Activated CD4-positive, alpha-beta T cell treated with anti-CD3 and anti-CD28 coated beads for 36 hours (primary cell): ENCODE measurements at regions not wholly inside any gene's neighbourhood (a gene's known extent, or its start where the extent isn't known, plus 50 kb on each side); places are given as distances from the start of the nearest gene placed in this dataset.

ENCODE experiments used
- ATAC-seq: fragments of 200-7000 bp; cut with Tn5 transposase; one replicate; pipeline ENCODE4 v1.10.0; 2021; ENCODE audit warnings: mild to moderate bottlenecking, moderate library complexity
- CTCF ChIA-PET: fragments of 350-600 bp; sonication (Branson Sonifier 250); formaldehyde crosslinking; loops from one replicate; lab custom pipeline; 2021; ENCODE audit warnings: antibody characterized with exemption; lab: Charles Lee
- POLR2A ChIA-PET: fragments of 350-600 bp; sonication (Branson Sonifier 250); formaldehyde crosslinking; loops from one replicate; lab custom pipeline; 2021; ENCODE audit warnings: antibody characterized with exemption, inconsistent platforms; lab: Charles Lee
- DNase-seq: peaks from one replicate; pipeline ENCODE4 v3.0.0-alpha.2; 2020
- H3K27ac Mint-ChIP-seq: one replicate; pipeline ENCODE4 v1.8.0; 2021; ENCODE audit warnings: mixed read lengths
- H3K27me3 Mint-ChIP-seq: one replicate; pipeline ENCODE4 v1.8.0; 2021; ENCODE audit warnings: mixed read lengths
- H3K36me3 Mint-ChIP-seq: one replicate; pipeline ENCODE4 v1.8.0; 2021; ENCODE audit warnings: low read depth, mixed read lengths
- H3K4me1 Mint-ChIP-seq: one replicate; pipeline ENCODE4 v1.8.0; 2021; ENCODE audit warnings: mixed read lengths
- H3K4me3 Mint-ChIP-seq: one replicate; pipeline ENCODE4 v1.8.0; 2021; ENCODE audit warnings: mild to moderate bottlenecking, moderate library complexity, mixed read lengths
- H3K9me3 Mint-ChIP-seq: one replicate; pipeline ENCODE4 v1.8.0; 2021; ENCODE audit warnings: low read depth, mixed read lengths
- intact Hi-C, 2 experiments: fragments of 100-400 bp; cut with DNase I in 1 of 2; cut with micrococcal nuclease in 1 of 2; formaldehyde crosslinking; loops; one replicate each; pipeline versions ENCODE4 v1.14.2 to v1.15.1; 2022 to 2024; cut with DNase I, micrococcal nuclease

GRCh38 chr7:38002689-38003088, 82.2 kb downstream of the EPDR1 start:
- POLR2A ChIA-PET = no interaction called here
- intact Hi-C loops = no loop called here
- H3K36me3 Mint-ChIP-seq = no peaks in the 10 kb centered on the region

GRCh38 chr7:38006559-38006958, 86.1 kb downstream of the EPDR1 start:
- Mint-ChIP-seq H3K36me3 (no peaks in the 10 kb centered on the region), H3K4me3 (no peak overlapping the region), H3K27ac (no peak overlapping the region), H3K4me1 (no peaks in the 10 kb centered on the region), H3K9me3 (peaks cover 4% of the 10 kb centered on the region), H3K27me3 (peaks cover 6% of the 10 kb centered on the region)
- POLR2A ChIA-PET = interaction anchor here (0.6 kb wide), 1 partner anchor 625 kb away, joined by 3 read pairs; no protein-coding TSS in a partner anchor
- CTCF ChIA-PET = no interaction called here
- DNase-seq (no peak), ATAC-seq (no peak)
- intact Hi-C loops = no loop called here

More at GRCh38 chr7:38002689-38003088, 82.2 kb downstream of the EPDR1 start:
- CTCF ChIA-PET = no interaction called here
- H3K9me3 Mint-ChIP-seq = no peaks in the 10 kb centered on the region
- H3K4me1 Mint-ChIP-seq = no peaks in the 10 kb centered on the region
- H3K4me3 Mint-ChIP-seq = no peak overlapping the region
- H3K27me3 Mint-ChIP-seq = peaks cover 6% of the 10 kb centered on the region
- ATAC-seq (no peak), DNase-seq (no peak)
- H3K27ac Mint-ChIP-seq = no peak overlapping the region

DNA sequence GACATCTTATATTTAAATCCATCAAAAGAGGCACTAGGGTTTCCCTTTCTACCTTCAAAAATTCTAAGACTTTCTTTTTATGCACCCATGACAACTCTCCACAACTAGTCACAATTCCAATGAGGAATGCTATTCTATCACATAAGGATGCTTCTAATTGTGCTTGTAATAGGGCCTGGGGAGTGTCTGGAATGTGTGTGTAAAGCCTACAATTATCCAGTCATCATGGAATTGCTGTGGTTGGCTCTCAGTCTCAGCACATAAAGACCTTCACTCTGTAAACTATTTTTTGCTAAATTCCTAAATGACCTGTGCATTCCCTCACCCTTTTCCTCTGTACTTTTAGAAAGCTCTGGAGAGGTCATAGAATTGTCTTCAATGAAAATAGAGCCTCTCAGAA, 86.7 kb downstream of the EPDR1 start:
- DNase-seq (no peak), ATAC-seq (no peak)
- peaks cover 6% of the 10 kb centered on the region for H3K27me3 Mint-ChIP-seq
- H3K9me3 Mint-ChIP-seq = peaks cover 4% of the 10 kb centered on the region
- no peak overlapping the region for H3K4me3 Mint-ChIP-seq
- H3K36me3 Mint-ChIP-seq = no peaks in the 10 kb centered on the region
- ChIA-PET CTCF (no interaction called here), POLR2A (no interaction called here)
- no peaks in the 10 kb centered on the region for H3K4me1 Mint-ChIP-seq
- no peak overlapping the region for H3K27ac Mint-ChIP-seq
- intact Hi-C loops = no loop called here

DNA sequence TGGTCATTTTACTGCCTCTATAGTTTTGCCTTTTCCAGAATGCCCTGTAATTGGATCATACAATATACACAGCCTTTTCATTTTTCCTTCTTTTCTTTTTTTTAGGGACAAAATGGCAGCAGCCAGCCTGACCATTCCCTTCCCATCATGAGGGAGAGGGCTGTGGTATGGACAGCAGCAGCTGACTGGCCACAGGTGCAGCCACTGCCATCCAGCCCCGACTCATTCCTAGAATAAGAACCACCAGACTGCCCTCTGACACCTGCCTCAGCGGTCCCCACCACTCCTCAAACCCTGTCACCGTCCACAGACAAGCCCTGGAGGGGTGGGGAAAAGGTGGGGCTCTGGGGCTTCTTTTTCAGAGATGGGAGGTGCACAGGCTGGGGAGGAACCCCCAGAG, 92.8 kb downstream of the EPDR1 start:
- Mint-ChIP-seq H3K27me3 (peaks cover 3% of the 10 kb centered on the region), H3K4me1 (no peaks in the 10 kb centered on the region), H3K27ac (no peak overlapping the region), H3K36me3 (no peaks in the 10 kb centered on the region), H3K9me3 (peaks cover 4% of the 10 kb centered on the region), H3K4me3 (no peak overlapping the region)
- DNase-seq (no peak), ATAC-seq (no peak)
- POLR2A ChIA-PET = no interaction called here
- intact Hi-C loops = no loop called here
- CTCF ChIA-PET = no interaction called here

DNA sequence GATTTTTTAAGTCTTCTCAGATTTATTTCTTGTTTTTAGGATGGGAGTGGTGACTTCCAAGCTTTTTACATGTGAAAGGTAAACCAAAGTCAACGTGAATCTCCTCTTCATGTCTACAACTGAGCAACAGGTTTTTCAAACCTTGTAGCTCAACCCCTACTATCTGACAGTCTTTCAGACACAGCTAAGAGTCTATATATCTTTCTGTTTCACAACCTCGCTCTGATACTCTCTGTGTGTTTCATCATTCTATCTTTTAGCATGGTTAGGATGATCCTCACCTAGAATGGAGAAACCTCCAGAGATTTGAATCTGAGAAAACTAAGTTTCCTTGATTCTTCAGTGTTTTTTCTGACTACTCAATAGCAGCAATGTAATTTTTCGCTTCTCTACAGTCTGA, 96.1 kb downstream of the EPDR1 start:
- Mint-ChIP-seq H3K4me3 (no peak overlapping the region), H3K4me1 (no peaks in the 10 kb centered on the region), H3K27me3 (peaks cover 2% of the 10 kb centered on the region), H3K36me3 (no peaks in the 10 kb centered on the region), H3K9me3 (no peaks in the 10 kb centered on the region), H3K27ac (no peak overlapping the region)
- ATAC-seq = no peak
- POLR2A ChIA-PET = no interaction called here
- DNase-seq = no peak
- CTCF ChIA-PET = interaction anchor here (0.6 kb wide), 1 partner anchor 206 kb away, joined by 4 read pairs; no protein-coding TSS in a partner anchor
- intact Hi-C loops = no loop called here

DNA sequence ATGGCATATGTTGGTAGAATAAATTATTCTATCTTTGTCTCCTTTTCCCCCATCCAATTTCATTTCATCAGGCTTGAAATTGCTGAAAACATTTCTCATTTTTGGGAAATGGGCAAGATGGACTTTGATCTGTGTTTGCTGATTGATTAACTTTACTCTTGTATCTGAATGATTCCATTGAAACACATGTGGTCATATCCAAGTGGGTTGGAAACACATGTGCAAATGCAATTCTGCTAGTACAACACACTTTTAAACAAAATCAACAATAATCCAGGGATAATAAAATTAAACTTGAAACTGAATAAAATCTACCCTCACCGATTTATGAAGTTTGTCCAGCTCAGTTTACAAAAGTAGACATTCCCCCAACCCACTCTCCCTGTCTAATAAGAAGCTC, 96.9 kb downstream of the EPDR1 start:
- Mint-ChIP-seq H3K36me3 (no peaks in the 10 kb centered on the region), H3K4me3 (no peak overlapping the region), H3K9me3 (no peaks in the 10 kb centered on the region), H3K4me1 (no peaks in the 10 kb centered on the region), H3K27ac (no peak overlapping the region), H3K27me3 (peaks cover 2% of the 10 kb centered on the region)
- DNase-seq (no peak), ATAC-seq (no peak)
- intact Hi-C loops = no loop called here
- ChIA-PET CTCF (no interaction called here), POLR2A (no interaction called here)

- no peak overlapping the region for H3K27ac Mint-ChIP-seq
- ChIA-PET CTCF (interaction anchor here (0.6 kb wide), 1 partner anchor 549 kb away, joined by 3 read pairs; no protein-coding TSS in a partner anchor), POLR2A (no interaction called here)
- H3K27me3 Mint-ChIP-seq = peaks cover 4% of the 10 kb centered on the region
- no peaks in the 10 kb centered on the region for H3K4me1 Mint-ChIP-seq
- H3K4me3 Mint-ChIP-seq = no peak overlapping the region
- no peaks in the 10 kb centered on the region for H3K36me3 Mint-ChIP-seq
- no peaks in the 10 kb centered on the region for H3K9me3 Mint-ChIP-seq
- intact Hi-C loops = no loop called here
- no peak for ATAC-seq
- DNase-seq = no peak
Observed at GRCh38 chr7:38020121-38020785, 99.8 kb downstream of the EPDR1 start.

GRCh38 chr7:38021892-38022291, 101.5 kb downstream of the EPDR1 start:
- intact Hi-C loops = no loop called here
- H3K27me3 Mint-ChIP-seq = peaks cover 3% of the 10 kb centered on the region

GRCh38 chr7:38025815-38026214, 105.4 kb downstream of the EPDR1 start:
- Mint-ChIP-seq H3K9me3 (no peaks in the 10 kb centered on the region), H3K36me3 (no peaks in the 10 kb centered on the region), H3K27ac (no peak overlapping the region), H3K4me3 (no peak overlapping the region), H3K27me3 (peaks cover 2% of the 10 kb centered on the region), H3K4me1 (no peaks in the 10 kb centered on the region)
- intact Hi-C loops = no loop called here
- POLR2A ChIA-PET = no interaction called here
- ATAC-seq (no peak), DNase-seq (no peak)
- CTCF ChIA-PET = no interaction called here

More at GRCh38 chr7:38021892-38022291, 101.5 kb downstream of the EPDR1 start:
- H3K27ac Mint-ChIP-seq = no peak overlapping the region
- ATAC-seq = no peak
- DNase-seq = no peak
- ChIA-PET CTCF (interaction anchor here (0.7 kb wide), 1 partner anchor 99 kb away, joined by 3 read pairs; no protein-coding TSS in a partner anchor), POLR2A (no interaction called here)
- no peaks in the 10 kb centered on the region for H3K4me1 Mint-ChIP-seq
- no peak overlapping the region for H3K4me3 Mint-ChIP-seq
- no peaks in the 10 kb centered on the region for H3K36me3 Mint-ChIP-seq
- H3K9me3 Mint-ChIP-seq = no peaks in the 10 kb centered on the region

GRCh38 chr7:38027884-38028455, 107.5 kb downstream of the EPDR1 start:
- H3K36me3 Mint-ChIP-seq = no peaks in the 10 kb centered on the region
- H3K9me3 Mint-ChIP-seq = no peaks in the 10 kb centered on the region
- POLR2A ChIA-PET = no interaction called here
- intact Hi-C loops = no loop called here
- ATAC-seq (no peak), DNase-seq (no peak)
- H3K4me1 Mint-ChIP-seq = no peaks in the 10 kb centered on the region
- H3K27ac Mint-ChIP-seq = no peak overlapping the region
- peaks cover 4% of the 10 kb centered on the region for H3K27me3 Mint-ChIP-seq
- CTCF ChIA-PET = interaction anchor here (0.5 kb wide), 1 partner anchor 438 kb away, joined by 3 read pairs; no protein-coding TSS in a partner anchor
- H3K4me3 Mint-ChIP-seq = no peak overlapping the region

GRCh38 chr7:38034062-38034908, 113.8 kb downstream of the EPDR1 start:
- Mint-ChIP-seq H3K9me3 (no peaks in the 10 kb centered on the region), H3K4me1 (no peaks in the 10 kb centered on the region), H3K36me3 (no peaks in the 10 kb centered on the region), H3K27me3 (peaks cover 11% of the 10 kb centered on the region), H3K4me3 (no peak overlapping the region), H3K27ac (no peak overlapping the region)
- CTCF ChIA-PET = interaction anchor here (0.6 kb wide), 1 partner anchor 340 kb away, joined by 3 read pairs; no protein-coding TSS in a partner anchor
- intact Hi-C loops = no loop called here
- no peak for ATAC-seq
- POLR2A ChIA-PET = no interaction called here
- no peak for DNase-seq
